Testis (tissue), 2 donors: ENCODE measurements at regions not wholly inside any gene's neighbourhood (a gene's known extent, or its start where the extent isn't known, plus 50 kb on each side); places are given as distances from the start of the nearest gene placed in this dataset.

ENCODE experiments used
- CTCF ChIP-seq, 3 experiments: fragments of 450-650 bp in 2 of 3; fragments of 200-600 bp in 1 of 3; sonication (generic) in 1 of 3; IDR thresholded peaks; one replicate each; pipeline ENCODE4 v1.5.1; 2016 to 2019; ENCODE audit warnings: antibody characterized with exemption in 3 of 3, mild to moderate bottlenecking in 2 of 3, moderate library complexity in 1 of 3
- POLR2A ChIP-seq: fragments of 450-650 bp; IDR thresholded peaks from one replicate; pipeline ENCODE4 v1.6.1; 2017; ENCODE audit warnings: antibody characterized with exemption, mild to moderate bottlenecking, moderate library complexity

GRCh38 chr3:180764481-180764880 is 85.2 kb upstream of the CCDC39 start:
- TF ChIP-seq CTCF (IDR thresholded peaks at IDR 0.05) (no peak), POLR2A (no peak)
